CD14-positive monocyte (primary cell): ENCODE measurements at regions not wholly inside any gene's neighbourhood (a gene's known extent, or its start where the extent isn't known, plus 50 kb on each side); places are given as distances from the start of the nearest gene placed in this dataset.

Experiments used
- DNase-seq, 3 donors: peaks; one replicate each; pipeline ENCODE4 v3.0.0-alpha.2; 2011 to 2022
- H2AFZ ChIP-seq: 2 replicates; pipeline ENCODE4 v1.6.0; 2012; ENCODE audit warnings: mild to moderate bottlenecking, low read depth, low read length, inconsistent platforms; ENCODE audit not compliant: insufficient read depth, poor library complexity, severe bottlenecking
- H3K27ac ChIP-seq, 2 donors: 1 replicate in 1 of 2; 2 replicates in 1 of 2; pipeline ENCODE4 v1.5.1; 2012 to 2013; ENCODE audit warnings: low read length in 2 of 2, control low read depth in 1 of 2, inconsistent platforms in 1 of 2, low read depth in 1 of 2, mild to moderate bottlenecking in 1 of 2
- H3K27me3 ChIP-seq, 2 donors: one replicate each; pipeline versions ENCODE4 v1.6.0 to v1.6.1; 2011 to 2013; ENCODE audit warnings: low read length in 2 of 2; ENCODE audit not compliant: control insufficient read depth in 2 of 2, insufficient read depth in 2 of 2
- H3K36me3 ChIP-seq, 2 donors: replicated peaks in 1 of 2; 1 replicate in 1 of 2; 2 replicates in 1 of 2; pipeline versions ENCODE4 v1.5.1 to v1.6.1; 2012 to 2013; ENCODE audit warnings: low read length in 2 of 2, control low read depth in 1 of 2, inconsistent platforms in 1 of 2, mild to moderate bottlenecking in 1 of 2; ENCODE audit not compliant: insufficient read depth in 2 of 2, control insufficient read depth in 1 of 2
- H3K4me1 ChIP-seq, 2 donors: 1 replicate in 1 of 2; 2 replicates in 1 of 2; pipeline versions ENCODE4 v1.5.1 to v1.6.1; 2012 to 2013; ENCODE audit warnings: low read length in 2 of 2, control low read depth in 1 of 2, inconsistent platforms in 1 of 2, mild to moderate bottlenecking in 1 of 2, moderate library complexity in 1 of 2; ENCODE audit not compliant: insufficient read depth in 2 of 2, control insufficient read depth in 1 of 2
- H3K4me2 ChIP-seq: replicated peaks from 2 replicates; pipeline ENCODE3; 2012; ENCODE audit warnings: low read length, moderate library complexity, mild to moderate bottlenecking; ENCODE audit not compliant: poor library complexity, severe bottlenecking; ENCODE audit errors: extremely low read depth
- H3K4me3 ChIP-seq, 3 experiments: fragments of 200-600 bp in 1 of 3; sonication (generic) in 1 of 3; replicated peaks in 1 of 3; 1 replicate in 2 of 3; 2 replicates in 1 of 3; pipeline ENCODE4 v1.5.1; 2011 to 2013; ENCODE audit warnings: low read length in 3 of 3, mild to moderate bottlenecking in 3 of 3, control low read depth in 2 of 3, low read depth in 2 of 3, inconsistent platforms in 1 of 3, moderate library complexity in 1 of 3
- H3K79me2 ChIP-seq: 2 replicates; pipeline ENCODE4 v1.6.0; 2012; ENCODE audit warnings: mild to moderate bottlenecking, control low read depth, inconsistent platforms, low read length, moderate library complexity; ENCODE audit not compliant: insufficient read depth
- H3K9ac ChIP-seq: 2 replicates; pipeline ENCODE4 v1.6.0; 2017; ENCODE audit warnings: low read length, mild to moderate bottlenecking; ENCODE audit not compliant: insufficient read depth, poor library complexity, severe bottlenecking
- H3K9me3 ChIP-seq, 2 donors: replicated peaks in 1 of 2; 1 replicate in 1 of 2; 2 replicates in 1 of 2; pipeline versions ENCODE4 v1.5.1 to v1.6.1; 2012 to 2013; ENCODE audit warnings: low read length in 2 of 2, control low read depth in 1 of 2; ENCODE audit not compliant: control insufficient read depth in 1 of 2, insufficient read depth in 1 of 2
- H4K20me1 ChIP-seq: 2 replicates; pipeline ENCODE4 v1.6.0; 2012; ENCODE audit warnings: mild to moderate bottlenecking, low read length, control low read depth, moderate library complexity; ENCODE audit not compliant: insufficient read depth
- H3K27ac Mint-ChIP-seq, 7 donors: one replicate each; pipeline ENCODE4 v1.8.0; 2020; ENCODE audit warnings: mild to moderate bottlenecking in 7 of 7, mixed read lengths in 7 of 7, moderate library complexity in 6 of 7, inconsistent platforms in 2 of 7
- H3K27me3 Mint-ChIP-seq, 3 donors: one replicate each; pipeline ENCODE4 v1.8.0; 2021 to 2022; ENCODE audit warnings: low read depth in 3 of 3, mild to moderate bottlenecking in 3 of 3, mixed read lengths in 3 of 3, moderate library complexity in 3 of 3, inconsistent platforms in 1 of 3
- H3K36me3 Mint-ChIP-seq, 2 donors: one replicate each; pipeline ENCODE4 v1.8.0; 2020; ENCODE audit warnings: mixed read lengths in 2 of 2, inconsistent platforms in 1 of 2, mild to moderate bottlenecking in 1 of 2
- H3K4me1 Mint-ChIP-seq: one replicate; pipeline ENCODE4 v1.8.0; 2020; ENCODE audit warnings: mild to moderate bottlenecking, mixed read lengths
- H3K4me3 Mint-ChIP-seq, 2 donors: one replicate each; pipeline ENCODE4 v1.8.0; 2020; ENCODE audit warnings: mild to moderate bottlenecking in 2 of 2, mixed read lengths in 2 of 2, moderate library complexity in 1 of 2
- H3K9me3 Mint-ChIP-seq, 7 donors: one replicate each; pipeline ENCODE4 v1.8.0; 2020 to 2022; ENCODE audit warnings: mixed read lengths in 7 of 7, mild to moderate bottlenecking in 6 of 7, moderate library complexity in 6 of 7, inconsistent platforms in 2 of 7
- CTCF ChIP-seq: fragments of 200-600 bp; IDR thresholded peaks from one replicate; pipeline ENCODE4 v1.8.0; 2022; ENCODE audit warnings: antibody characterized with exemption, mild to moderate bottlenecking
- WGBS: methylation state at CpG from one replicate; pipeline ENCODE4 v1.1.5; 2013; ENCODE audit warnings: missing lambda C conversion rate; ENCODE audit not compliant: insufficient coverage; 5-methylcytosine and 5-hydroxymethylcytosine counted together
- intact Hi-C, 2 donors: fragments of 100-400 bp; cut with micrococcal nuclease; formaldehyde crosslinking; loops; one replicate each; pipeline versions ENCODE4 v1.15.0 to v1.15.1; 2023

DNA sequence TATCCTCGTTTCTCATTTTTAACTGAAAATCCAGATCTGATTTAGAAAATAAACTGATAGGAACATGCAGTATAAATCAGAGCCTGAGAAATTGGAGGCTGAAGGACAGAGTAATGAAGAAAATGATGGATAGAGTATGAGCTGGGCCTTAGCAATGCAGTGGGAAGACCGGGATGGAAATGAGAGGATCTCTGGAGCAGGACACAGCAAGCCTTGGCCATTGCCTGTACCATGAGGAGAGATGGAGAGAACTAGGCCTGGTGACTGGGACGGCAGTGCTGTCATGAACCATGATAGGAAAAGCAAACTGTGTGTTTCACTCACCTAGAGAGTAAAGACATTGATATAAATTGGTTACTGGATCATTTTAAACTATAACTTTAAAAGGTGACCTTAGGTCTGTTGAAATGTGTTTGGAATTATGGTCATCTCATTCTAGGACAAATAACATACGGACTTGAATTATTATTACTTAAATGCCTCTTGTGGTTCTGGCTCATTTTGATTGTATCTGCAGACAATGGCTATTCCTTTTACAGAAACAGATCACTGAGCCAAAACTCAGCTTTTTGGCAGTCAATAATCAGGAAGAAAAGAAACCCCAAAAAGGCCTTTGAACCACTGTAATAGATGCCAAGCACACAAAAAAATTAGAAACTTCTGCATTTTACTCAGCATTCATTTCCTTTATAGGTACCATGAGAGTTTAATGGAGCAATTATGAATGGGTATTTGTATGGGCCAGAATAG lies 251.9 kb upstream of the PRKD1 start:
- intact Hi-C loops: no loop called here
- H4K20me1 ChIP-seq: no peaks in the 10 kb centered on the region
- H3K9me3 ChIP-seq: no peaks in the 10 kb centered on the region
- TF ChIP-seq CTCF: no peak
- H3K27me3 ChIP-seq: no peaks in the 10 kb centered on the region
- 71% methylated on average over 1 of the region's 4 CpGs for WGBS
- H3K79me2 ChIP-seq: no peaks in the 10 kb centered on the region
- Mint-ChIP-seq H3K36me3 (no peaks in the 10 kb centered on the region), H3K4me1 (no peaks in the 10 kb centered on the region), H3K4me3 (no peak overlapping the region), H3K9me3 (peaks cover 0 to 4% (median 2%) of the 10 kb centered on the region in 7 donors), H3K27me3 (no peaks in the 10 kb centered on the region), H3K27ac (no peak overlapping the region)
- no peaks in the 10 kb centered on the region for H3K4me1 ChIP-seq
- H2AFZ ChIP-seq: no peak overlapping the region
- no peaks in the 10 kb centered on the region for H3K36me3 ChIP-seq
- DNase-seq: no peak
- H3K4me3 ChIP-seq: no peak overlapping the region
- no peak overlapping the region for H3K27ac ChIP-seq
- no peak overlapping the region for H3K4me2 ChIP-seq
- H3K9ac ChIP-seq: no peak overlapping the region

DNA sequence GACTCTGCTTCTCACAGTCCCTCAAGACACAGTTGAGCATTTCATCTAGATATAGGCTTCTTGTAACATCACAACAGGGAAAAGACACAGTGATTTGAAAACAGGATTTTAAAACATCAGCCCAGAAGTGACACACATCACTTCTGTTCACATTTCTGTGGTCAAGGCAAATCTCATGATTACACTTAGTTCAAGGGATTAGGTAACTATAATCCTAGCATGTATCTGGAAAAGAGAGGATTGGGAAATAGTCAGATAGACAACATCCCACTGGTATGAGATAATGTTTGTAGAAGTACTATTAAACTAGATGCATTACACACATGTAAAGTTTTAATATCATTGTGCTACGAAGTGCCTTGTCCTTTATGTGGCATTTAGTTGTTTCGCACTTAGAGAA lies 252.6 kb upstream of the PRKD1 start:
- H2AFZ ChIP-seq: no peak overlapping the region
- no peaks in the 10 kb centered on the region for H4K20me1 ChIP-seq
- Mint-ChIP-seq H3K4me3 (no peak overlapping the region), H3K27me3 (no peaks in the 10 kb centered on the region), H3K4me1 (no peaks in the 10 kb centered on the region), H3K27ac (no peak overlapping the region), H3K9me3 (peaks cover 0 to 3% (median 2%) of the 10 kb centered on the region in 7 donors), H3K36me3 (no peaks in the 10 kb centered on the region)
- intact Hi-C loops: no loop called here
- no peaks in the 10 kb centered on the region for H3K4me1 ChIP-seq
- TF ChIP-seq CTCF: no peak
- DNase-seq: no peak
- no peaks in the 10 kb centered on the region for H3K27me3 ChIP-seq
- no peak overlapping the region for H3K4me2 ChIP-seq
- no peak overlapping the region for H3K4me3 ChIP-seq
- no CpG with 5 or more reads among the region's 2 CpGs for WGBS
- H3K27ac ChIP-seq: no peak overlapping the region
- no peak overlapping the region for H3K9ac ChIP-seq
- H3K79me2 ChIP-seq: no peaks in the 10 kb centered on the region
- H3K9me3 ChIP-seq: no peaks in the 10 kb centered on the region
- H3K36me3 ChIP-seq: no peaks in the 10 kb centered on the region
